ENCODE measurements at regions not wholly inside any gene's neighbourhood (a gene's known extent, or its start where the extent isn't known, plus 50 kb on each side); places are given as distances from the start of the nearest gene placed in this dataset.

- 8% methylated on average over 1 of the region's 1 CpG for WGBS (ENCODE audit: insufficient coverage, insufficient replicate concordance, low lambda C conversion rate, missing lambda C conversion rate)
- Histone ChIP-seq H4K20me1 (ENCODE audit: control insufficient read depth, insufficient read depth) (no peaks in the 10 kb centered on the region), H3K27me3 (replicated peaks in 1 of 2; ENCODE audit: control insufficient read depth in 2 of 2, insufficient read depth in 2 of 2, low read length in 1 of 2) (no peaks in the 10 kb centered on the region), H3K9ac (ENCODE audit: control insufficient read depth, insufficient read depth, low read length) (no peak overlapping the region), H3K9me3 (replicated peaks; ENCODE audit: control insufficient read depth, insufficient read depth, low read length) (no peaks in the 10 kb centered on the region; the same call in 2 of the 3 replicates), H3K36me3 (ENCODE audit: control insufficient read depth in 2 of 2, insufficient read depth in 2 of 2, low read length in 1 of 2) (no peaks in the 10 kb centered on the region), H2AFZ (ENCODE audit: control insufficient read depth, low read depth, low read length) (no peak overlapping the region), H3K4me2 (ENCODE audit: control insufficient read depth, insufficient read depth) (no peak overlapping the region), H3K79me2 (ENCODE audit: control insufficient read depth, insufficient read depth, low read length) (no peaks in the 10 kb centered on the region), H3K27ac (ENCODE audit: control insufficient read depth, insufficient read depth) (no peak overlapping the region), H3K4me1 (ENCODE audit: control insufficient read depth, insufficient read depth, low read length) (no peaks in the 10 kb centered on the region), H3K4me3 (no peak overlapping the region)
- ChIA-PET RAD21 (ENCODE audit: unreplicated experiment) (no interaction called here), CTCF (no interaction called here), SMC1A (ENCODE audit: uncharacterized antibody, unreplicated experiment) (no interaction called here), POLR2A (no interaction called here)
- BruUV-seq (replicated peaks), result no TSS peak
- TF ChIP-seq TBL1XR1 (IDR thresholded peaks at IDR 0.05; ENCODE audit: low read depth, low read length) (no peak), ZBTB33 (IDR thresholded peaks at IDR 0.05) (no peak), IKZF2 (IDR thresholded peaks at IDR 0.05) (no peak), CBX3 (IDR thresholded peaks at IDR 0.05; ENCODE audit: borderline replicate concordance, low read depth) (no peak), SRF (IDR thresholded peaks at IDR 0.05; ENCODE audit: low read depth in 2 of 2, low read length in 2 of 2) (no peak), ZSCAN29 (IDR thresholded peaks at IDR 0.05) (no peak), LARP7 (IDR thresholded peaks at IDR 0.05) (no peak), NR2F1 (conservative IDR thresholded peaks at IDR 0.05) (no peak), TCF12 (IDR thresholded peaks at IDR 0.05; ENCODE audit: low read depth, low read length) (no peak), JUND (IDR thresholded peaks at IDR 0.05; ENCODE audit: low read depth, low read length) (no peak), BCL11A (IDR thresholded peaks at IDR 0.05; ENCODE audit: low read depth, low read length) (no peak), MYB (IDR thresholded peaks at IDR 0.05; ENCODE audit: borderline replicate concordance, low read depth, low read length) (no peak)
- ATAC-seq, result no peak
- intact Hi-C loops (cut with micrococcal nuclease; ENCODE audit: unreplicated experiment), result no loop called here
- in situ Hi-C loops (cut with MboI), result no loop called here
- DNase-seq (ENCODE audit: low read depth, low spot score), result no peak
- no peak for FAIRE-seq
Measured at GRCh38 chr12:126684703-126685102, 1582.3 kb upstream of the TMEM132C start.
